ENCODE measurements at regions not wholly inside any gene's neighbourhood (a gene's known extent, or its start where the extent isn't known, plus 50 kb on each side); places are given as distances from the start of the nearest gene placed in this dataset.

DNA sequence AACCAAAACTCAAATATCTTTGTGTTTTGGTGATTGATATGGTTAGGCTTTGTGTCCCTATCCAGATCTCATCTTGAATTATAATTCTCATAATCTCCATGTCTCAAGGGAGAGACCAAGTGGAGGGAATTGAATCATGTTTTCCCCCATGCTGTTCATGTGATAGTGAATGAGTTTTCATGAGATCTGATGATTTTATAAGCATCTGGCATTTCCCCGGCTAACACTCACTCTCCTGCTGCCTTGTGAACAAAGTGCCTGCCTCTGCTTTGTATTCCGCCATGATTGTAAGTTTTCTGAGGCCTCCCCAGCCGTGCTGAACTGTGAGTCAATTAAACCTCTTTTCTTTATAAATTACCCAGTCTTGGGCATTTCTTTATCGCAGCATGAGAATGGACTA, 419.5 kb downstream of the SH2D4B start:
- TF ChIP-seq KDM5A (IDR thresholded peaks at IDR 0.05; ENCODE audit: low read length) (no peak), TAF1 (IDR thresholded peaks at IDR 0.05; ENCODE audit: low read depth, low read length) (no peak), SP2 (IDR thresholded peaks at IDR 0.05; ENCODE audit: low read length) (no peak), SRF (IDR thresholded peaks at IDR 0.05; ENCODE audit: low read depth, low read length) (no peak)
- TF ChIP-seq, protein P1, sequence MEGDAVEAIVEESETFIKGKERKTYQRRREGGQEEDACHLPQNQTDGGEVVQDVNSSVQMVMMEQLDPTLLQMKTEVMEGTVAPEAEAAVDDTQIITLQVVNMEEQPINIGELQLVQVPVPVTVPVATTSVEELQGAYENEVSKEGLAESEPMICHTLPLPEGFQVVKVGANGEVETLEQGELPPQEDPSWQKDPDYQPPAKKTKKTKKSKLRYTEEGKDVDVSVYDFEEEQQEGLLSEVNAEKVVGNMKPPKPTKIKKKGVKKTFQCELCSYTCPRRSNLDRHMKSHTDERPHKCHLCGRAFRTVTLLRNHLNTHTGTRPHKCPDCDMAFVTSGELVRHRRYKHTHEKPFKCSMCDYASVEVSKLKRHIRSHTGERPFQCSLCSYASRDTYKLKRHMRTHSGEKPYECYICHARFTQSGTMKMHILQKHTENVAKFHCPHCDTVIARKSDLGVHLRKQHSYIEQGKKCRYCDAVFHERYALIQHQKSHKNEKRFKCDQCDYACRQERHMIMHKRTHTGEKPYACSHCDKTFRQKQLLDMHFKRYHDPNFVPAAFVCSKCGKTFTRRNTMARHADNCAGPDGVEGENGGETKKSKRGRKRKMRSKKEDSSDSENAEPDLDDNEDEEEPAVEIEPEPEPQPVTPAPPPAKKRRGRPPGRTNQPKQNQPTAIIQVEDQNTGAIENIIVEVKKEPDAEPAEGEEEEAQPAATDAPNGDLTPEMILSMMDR (IDR thresholded peaks at IDR 0.05; ENCODE audit: control extremely low read depth in 1 of 3, insufficient read depth in 1 of 3, low read depth in 1 of 3, low read length in 3 of 3) = no peak
- TF ChIP-seq, protein P2, sequence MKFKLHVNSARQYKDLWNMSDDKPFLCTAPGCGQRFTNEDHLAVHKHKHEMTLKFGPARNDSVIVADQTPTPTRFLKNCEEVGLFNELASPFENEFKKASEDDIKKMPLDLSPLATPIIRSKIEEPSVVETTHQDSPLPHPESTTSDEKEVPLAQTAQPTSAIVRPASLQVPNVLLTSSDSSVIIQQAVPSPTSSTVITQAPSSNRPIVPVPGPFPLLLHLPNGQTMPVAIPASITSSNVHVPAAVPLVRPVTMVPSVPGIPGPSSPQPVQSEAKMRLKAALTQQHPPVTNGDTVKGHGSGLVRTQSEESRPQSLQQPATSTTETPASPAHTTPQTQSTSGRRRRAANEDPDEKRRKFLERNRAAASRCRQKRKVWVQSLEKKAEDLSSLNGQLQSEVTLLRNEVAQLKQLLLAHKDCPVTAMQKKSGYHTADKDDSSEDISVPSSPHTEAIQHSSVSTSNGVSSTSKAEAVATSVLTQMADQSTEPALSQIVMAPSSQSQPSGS (IDR thresholded peaks at IDR 0.05; ENCODE audit: low read length) = no peak
